ENCODE measurements at regions not wholly inside any gene's neighbourhood (a gene's known extent, or its start where the extent isn't known, plus 50 kb on each side); places are given as distances from the start of the nearest gene placed in this dataset.

DNA sequence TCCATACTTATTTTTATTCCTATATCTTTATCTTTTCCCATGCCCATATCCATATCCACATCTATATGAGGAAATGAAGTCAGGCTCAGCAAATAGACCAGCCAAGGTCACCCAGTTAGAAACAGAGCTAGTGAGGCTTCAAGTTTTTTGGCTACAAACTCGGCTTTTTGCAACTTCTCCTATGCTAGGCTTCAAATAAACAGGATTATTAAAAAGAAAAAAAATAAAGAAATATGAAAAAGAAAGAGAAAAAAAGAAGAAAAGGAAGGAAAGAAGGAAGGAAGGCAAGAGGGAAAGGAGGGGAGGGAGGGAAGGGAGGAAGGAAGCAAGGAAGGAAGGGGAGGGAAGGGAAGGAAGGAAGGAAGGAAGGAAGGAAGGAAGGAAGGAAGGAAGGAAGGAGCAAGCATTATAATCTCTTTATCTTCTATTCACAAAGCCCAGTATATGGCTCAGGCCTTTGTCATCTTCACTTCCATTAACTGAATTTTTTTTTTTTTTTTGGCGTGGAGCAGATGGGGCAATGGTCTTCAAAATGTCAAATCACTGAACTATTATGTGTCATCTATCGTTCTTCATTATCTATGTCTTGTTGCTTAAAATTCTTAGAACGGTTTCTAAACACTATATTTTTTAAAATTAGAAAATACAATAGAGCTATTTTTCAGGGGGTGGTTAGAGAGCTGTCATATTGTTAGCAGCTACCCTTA, 418.2 kb downstream of the VRK1 start:
- DNase-seq = no peak

DNA sequence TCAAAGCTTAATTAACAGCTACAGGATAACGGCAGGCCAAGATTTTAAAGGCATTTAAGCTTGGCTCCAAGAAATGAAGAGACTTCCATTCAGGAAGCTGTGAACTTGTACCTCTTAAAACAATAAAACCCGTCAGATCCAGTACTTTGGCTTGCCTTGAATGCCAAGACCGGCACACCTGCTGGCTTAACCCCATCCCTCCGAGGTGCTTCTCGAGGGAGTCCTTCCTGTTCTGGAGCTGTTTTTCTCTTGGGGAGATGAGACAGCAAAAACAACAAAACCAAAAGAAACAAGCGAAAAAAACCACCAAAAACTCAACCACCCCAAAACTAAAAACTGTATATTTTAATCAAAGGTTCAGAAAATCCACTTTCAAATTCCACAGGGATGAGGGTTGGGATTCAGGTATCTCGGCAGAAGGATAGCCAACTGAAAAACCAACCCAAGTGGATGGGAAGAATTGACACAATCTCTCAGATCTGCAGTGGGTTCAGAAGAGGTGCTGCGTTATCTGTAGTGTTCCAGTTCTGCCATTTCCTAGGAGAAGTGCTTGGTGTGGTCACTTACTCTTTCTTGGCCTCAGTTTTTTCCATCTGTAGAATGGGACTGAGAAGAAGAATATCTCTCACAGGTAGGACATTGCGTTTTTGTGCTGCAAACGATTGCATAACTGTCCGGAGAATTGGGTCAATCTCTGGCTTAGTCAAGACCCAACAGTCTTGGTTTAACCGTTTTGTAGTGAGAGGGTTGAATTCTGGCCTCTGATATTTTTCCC, 420.1 kb downstream of the VRK1 start:
- DNase-seq = no peak

DNA sequence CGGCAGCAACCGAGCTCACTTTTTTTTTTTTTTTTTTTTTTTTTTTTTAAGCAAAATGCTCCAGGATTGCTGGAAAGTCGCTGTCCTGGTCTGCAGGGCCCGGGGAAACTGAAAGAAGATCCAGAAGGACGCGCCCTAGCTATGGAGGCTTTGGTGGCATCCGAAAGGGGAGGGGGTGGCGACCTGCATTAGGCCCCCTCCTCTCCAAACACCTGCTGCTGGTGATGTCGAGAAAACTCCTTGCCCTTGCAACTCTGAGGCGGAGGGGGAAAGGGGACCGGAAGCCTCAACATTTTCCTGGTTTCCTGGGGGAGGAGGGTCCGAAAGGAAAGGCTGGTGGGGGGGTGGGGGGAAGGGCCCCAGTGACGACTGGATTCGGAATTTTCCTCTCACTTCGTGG, 421.1 kb downstream of the VRK1 start:
- DNase-seq = no peak

DNA sequence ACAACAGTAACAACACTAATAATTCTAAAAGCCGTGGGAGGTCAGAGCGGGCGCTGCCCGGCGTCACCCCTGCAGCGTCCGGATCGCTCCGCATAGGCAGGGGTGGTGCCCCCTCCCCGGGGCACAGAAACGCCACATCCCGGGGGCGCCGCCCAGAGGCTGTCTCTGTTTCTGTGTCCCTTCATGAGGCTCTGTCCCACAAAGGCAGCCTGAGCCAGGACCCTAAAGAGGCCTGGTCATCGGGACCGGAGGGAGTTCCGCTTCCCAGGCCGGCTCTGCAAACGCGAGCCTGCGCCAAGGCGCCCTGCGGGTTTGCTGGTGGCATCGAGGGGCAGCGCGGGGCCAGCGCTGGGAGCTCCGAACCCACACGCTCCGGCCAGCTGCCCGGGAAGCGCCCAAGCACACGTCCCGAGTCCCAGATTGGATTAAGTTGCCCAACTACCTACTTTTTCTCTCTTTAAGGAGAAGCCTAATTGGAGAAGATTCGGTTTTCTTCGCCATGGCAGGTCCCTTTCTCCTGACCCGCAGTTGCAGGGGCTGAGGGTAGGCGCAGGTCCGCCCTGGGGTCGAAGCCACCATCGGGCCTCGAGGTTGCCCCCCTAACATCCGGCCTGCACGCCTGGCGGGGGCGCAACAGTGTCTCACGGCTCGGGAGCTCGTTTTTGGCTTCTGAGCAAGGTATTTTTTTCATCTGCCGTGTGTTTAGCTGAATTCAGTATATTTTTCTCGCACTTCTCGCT, 421.7 kb downstream of the VRK1 start:
- DNase-seq = peak; percentile 4

DNA sequence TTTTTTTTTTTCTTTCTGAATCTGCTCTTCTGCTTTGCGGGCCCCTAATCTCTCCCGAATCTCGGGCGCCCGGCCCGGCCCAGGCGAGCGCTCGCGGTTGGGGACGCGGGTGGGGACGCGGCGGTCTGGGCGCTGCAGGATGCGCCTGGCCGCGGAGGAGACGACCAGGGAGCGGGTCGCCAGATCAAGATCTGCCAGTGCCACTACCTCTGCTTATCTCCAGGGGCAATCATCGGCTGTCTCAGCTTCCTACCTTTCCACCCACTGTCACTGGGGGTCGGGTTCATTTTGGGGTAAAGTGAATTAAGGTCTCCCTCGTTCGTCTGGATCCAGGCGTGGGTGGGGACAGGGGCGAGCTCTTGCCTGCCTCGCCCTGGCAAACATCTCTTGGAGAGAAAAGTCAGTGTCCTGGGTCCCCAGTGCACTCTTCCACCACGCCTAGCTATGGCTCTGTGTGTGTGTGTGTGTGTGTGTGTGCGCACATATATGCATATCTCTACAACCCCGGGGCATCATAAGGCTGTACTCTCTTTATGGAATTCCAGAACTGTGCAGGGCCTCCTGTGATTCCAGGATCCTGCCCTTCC, 422.3 kb downstream of the VRK1 start:
- no peak for DNase-seq

DNA sequence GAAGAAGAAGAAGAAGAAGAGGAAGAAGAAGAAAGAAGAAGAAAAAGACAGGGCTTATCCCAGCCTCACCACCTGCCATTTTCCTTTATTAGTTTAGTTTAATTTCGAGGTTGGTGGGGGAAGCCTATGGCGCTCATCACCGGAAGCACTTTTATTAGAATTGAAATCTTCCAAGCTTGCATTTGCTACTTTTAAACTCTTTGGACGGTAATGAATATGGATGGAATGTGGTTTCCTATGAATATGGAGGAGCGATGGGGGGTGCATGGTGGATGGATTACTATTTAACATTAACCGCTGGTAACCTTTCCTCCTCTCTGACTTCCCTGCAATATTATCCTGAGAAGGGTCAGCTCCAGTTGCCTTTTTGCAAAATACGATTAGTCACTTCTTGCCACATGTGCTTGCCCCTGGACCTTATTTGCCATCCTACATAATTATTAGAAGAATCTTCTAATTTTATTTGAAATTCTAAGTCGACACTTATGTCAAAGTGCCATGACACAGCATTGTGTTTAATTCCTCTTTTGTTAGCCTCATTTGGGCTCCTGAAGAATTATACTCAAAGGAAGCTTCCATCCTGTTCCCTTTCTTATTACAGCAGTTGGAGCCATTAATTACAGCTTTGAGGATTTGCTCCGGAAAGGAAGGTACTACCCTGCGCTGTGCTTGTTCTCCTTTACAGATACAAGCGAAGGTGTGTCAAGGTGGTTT, 424.5 kb downstream of the VRK1 start:
- no peak for DNase-seq

DNA sequence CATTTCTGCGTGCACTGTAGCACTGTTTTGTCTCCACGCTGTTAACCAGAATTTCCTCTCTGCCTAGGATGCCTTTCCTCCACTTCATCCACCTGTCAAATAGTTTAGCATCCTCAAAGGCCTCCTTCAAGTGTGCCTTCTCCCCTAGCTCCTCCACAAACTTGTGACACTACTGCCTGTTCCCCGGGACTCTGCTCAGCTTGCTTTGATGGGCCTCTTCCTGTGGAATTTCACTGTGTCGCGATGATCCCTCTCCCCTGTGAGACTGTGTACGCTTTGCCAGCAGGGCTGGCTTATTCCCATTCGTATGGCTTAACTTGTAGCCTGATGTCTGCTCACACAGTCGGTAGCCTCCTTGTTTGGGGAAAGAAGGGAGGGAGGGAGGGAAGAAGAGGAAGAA, 426.8 kb downstream of the VRK1 start:
- DNase-seq = no peak

DNA sequence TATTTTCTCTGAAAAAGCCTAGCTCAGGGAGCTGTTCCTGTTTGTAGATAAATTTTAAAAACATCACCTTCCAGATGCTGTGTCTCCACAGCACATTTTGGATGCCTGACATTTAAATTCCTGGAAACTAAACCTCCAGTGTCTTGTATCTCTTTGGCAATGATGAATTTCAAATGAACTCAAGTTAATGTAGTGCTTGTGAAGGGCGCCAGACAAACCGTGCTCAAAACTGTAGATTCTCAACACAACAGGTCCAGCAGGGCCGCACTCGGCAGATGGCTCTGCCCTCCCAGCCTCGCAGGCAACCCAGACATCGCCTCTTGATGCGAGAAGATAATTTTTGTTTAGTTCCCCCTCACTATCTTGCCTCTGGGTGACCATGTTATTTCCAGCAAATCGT, 432.9 kb downstream of the VRK1 start:
- no peak for DNase-seq

DNA sequence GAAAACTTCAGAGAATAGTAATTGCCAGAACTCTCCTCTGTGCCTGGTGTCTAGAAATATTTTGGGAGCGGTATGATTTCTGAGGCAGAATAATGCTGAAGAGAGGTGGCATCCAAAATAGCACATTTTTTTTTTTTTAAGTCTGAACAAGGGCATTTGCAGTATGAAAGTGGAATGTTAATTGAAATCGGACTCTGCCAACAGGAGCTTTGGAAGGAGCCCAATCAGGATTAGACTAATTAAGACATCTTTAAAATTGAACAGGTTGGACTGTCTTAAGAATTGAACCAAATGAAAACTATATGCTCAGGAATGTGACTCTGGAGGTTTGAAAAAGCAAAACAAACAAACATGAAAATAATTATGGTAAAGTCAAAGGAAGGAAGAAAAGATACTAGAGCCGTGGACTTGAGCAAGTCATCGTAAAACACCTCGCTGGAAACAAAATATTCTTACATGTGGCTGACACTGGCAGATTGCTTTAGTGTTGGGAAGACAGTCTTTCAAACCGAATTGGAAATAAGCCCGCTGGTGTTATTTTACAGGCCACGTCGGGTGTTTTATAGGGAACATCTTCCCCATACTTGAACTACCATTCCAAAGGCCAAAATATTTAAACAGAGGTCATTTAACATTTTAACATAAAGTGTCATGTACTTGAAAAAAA, 436.3 kb downstream of the VRK1 start:
- DNase-seq = no peak

DNA sequence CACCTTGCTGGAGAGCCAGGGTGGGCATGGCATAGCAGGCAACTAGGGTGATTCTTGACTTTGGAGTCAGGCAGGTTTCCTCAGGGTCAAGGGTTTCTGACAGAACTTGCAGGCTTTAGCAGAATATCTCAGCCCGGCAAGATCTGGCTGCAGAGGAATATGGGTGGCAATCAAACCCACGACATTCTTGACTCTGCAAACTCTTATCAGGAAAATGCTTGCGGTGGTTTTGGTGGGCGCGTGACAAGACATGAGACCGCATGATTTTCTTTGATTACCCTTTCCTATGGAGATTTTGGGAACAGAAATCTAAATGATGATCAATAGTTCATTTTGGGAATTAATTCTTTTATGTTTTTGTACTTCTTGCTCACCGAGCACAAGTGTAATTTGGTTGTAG, 449.5 kb downstream of the VRK1 start:
- no peak for DNase-seq

DNA sequence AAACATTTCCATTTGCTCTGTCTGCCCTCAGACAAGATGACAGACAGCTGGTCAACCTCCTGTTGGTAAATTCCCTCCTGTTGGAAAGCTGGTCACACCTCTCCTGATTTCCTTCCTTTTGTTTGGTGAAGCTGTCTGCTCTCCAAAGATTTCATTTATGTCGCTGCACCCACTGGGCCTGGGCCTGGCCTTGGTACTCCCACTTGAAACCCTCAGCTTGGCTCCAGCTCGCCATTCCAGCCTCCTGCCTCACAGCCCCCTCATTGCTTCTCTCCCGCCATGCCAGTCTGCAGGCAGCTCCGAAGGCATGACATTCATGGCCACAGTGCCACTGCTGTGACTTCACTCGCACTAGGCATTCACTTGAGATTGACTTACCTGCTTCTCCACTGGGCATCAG, 451.8 kb downstream of the VRK1 start:
- no peak for DNase-seq

DNA sequence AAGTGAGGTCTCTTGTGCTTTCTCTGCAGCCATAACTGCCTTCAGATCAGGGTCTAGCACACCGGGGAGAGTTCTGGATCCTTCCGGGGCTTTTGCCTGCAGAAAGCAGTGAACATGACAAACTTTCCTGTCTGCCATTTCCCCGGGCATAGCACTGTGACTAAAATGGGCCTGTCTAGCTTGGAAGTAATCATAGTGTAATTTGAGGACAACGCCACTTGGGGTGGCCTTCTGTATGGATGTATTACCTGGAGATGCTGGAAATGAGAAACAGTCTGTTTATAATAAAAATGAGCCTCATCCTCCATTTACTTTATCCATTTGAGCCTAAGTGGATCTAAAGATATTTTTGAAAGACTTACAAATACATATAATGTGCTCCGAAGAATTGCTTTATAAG, 453.7 kb downstream of the VRK1 start:
- no peak for DNase-seq

DNA sequence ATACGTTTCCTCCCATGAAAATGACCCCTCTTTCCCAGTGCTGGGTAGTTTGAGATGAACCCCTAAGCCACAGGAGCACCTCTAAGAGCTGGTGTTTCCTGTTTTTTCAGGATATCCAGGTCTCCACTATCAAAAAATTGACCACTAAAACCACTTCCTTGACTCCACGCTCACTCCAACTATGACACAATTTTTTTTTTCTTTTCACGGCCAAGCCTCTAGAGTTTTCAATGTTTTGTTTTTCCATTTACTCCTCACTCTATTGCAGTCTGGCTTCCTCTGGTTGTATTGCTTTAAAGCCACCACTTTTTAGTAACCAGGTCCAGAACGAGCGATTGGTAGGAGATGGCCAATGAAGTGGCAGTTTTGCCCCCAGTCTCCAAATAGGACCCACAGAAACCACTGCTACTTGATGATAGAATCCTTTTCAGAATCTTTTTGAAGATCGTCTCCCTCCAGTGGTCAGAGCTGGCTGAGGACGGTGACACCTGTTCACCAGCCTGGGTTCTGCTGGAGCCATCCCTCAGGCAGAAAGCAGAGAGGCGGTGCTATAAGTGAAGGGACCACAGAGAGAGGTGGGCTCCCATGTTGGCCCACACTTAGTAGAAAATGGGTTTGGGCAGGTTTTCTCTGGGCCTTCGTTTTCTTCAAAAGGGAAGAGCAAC, 454.4 kb downstream of the VRK1 start:
- peak; percentile 20 for DNase-seq

DNA sequence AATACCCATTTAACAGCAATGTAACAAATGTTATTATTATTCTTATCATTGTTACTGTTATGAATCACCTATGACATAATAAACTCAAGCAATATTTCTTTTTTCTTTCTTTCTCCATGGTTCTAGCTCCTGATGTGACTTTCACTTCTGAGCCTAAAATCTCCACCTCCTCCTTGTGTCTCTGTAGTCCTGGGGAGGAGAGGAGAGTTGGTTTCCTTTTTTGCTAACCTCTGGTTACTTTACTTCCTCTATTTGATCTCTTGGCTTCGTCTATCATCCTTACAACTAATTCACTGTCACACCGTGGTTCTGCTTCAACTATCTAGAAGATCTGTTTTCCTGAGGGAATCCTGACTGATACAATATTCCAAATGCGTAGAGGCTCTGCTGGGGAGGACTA, 456.6 kb downstream of the VRK1 start:
- peak; percentile 27 for DNase-seq

DNA sequence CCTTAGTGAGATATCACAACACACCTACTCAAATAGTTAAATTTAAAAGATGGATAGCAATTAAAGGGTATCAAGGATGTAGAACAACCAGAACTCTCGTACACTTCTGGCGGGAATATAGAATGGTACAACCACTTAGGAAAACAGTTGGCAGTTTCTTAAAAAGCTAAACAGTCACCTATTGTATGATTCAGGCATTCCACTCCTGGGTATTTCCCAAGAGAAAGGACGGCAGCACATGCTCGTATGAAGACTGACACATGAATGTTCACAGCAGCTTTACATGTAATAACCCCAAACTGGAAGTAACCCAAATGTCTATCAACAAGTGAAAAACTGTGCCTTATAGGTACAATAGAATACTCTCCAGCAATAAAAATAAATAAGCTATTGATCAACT, 465.2 kb downstream of the VRK1 start:
- DNase-seq = no peak

DNA sequence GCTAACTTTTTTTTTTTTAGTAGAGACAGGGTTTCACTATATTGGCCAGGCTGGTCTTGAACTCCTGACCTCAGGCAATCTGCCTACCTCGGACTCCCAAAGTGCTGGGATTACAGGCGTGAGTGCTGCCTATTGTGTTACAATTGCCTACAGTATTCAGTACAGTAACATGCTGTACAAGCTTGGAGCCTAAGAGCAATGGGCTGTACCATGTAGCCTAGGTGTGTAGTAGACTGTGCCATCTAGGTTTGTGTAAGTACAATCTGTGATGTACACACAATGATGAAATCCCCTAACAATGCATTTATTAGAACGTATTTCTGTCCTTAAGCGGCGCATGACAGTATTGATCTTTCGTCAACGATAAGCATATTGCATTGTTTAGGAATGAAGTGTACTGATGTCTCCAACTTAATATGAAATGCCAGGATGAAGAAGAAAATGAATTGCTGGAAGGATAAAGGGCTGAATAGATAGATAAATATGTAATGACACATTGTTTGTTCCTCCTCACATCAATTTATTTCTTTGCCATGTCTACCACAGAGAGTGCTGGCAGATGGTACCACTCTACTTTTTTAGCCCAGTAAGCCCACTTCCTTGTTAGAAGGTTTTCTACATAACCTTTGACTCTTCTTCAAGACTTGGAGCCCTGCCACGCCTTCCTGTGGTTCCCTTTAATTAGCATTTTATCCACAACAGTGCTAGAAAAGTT, 467.5 kb downstream of the VRK1 start:
- DNase-seq = no peak

DNA sequence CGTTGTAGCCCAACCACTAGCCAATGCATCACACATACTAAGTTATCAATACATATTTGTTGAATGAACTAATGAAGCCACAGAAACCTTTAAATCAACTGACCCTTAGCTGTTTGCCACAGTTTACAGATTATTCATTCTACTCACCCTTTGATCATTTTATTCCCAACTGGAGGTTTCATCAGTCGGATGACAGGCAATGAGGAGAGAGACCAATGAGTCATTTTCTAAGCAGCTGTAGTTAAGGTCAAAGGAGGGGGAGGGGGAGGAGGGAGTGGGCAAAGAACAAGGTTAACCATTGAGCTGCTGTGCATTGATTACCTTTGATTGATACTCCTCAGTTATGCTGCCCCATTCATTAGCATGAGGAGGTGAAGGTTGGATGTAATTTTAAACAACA, 469.5 kb downstream of the VRK1 start:
- no peak for DNase-seq

DNA sequence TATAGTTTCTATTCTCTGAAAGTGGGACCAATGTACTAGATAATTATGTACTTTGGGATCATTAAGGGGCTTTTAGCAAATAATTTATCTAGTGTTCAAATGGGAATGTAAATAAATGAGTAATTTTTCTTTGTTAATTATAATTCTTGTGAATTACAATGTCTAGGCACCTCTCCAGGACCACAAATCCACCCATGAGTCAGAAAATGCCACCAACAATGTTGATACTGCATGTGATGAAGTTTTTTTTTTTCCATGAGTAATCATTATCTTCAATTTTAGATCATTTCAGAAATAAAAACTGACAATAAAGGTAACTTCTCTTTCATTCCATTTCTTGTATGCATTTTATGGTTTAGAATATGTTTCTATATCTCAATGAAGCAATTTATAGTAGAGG, 470.3 kb downstream of the VRK1 start:
- no peak for DNase-seq

DNA sequence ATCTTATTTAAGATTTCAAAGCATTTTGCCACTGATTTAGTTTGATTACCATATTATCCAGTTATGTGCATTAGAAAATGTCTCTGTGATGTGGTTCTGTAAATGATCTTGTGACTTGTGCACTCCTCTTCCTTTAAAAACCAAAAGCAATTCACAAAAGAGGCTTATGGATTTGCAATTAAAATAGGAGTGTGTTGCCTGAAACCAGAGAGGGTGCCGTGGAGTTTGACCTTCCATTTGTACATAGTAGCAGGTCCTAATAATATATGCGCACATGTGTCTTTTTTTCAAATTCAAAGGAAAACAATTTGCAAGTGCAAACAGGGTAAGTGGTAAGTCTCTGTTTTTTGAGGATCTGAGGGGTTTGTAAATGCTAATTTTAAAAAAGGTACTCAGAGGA, 470.9 kb downstream of the VRK1 start:
- DNase-seq = no peak

DNA sequence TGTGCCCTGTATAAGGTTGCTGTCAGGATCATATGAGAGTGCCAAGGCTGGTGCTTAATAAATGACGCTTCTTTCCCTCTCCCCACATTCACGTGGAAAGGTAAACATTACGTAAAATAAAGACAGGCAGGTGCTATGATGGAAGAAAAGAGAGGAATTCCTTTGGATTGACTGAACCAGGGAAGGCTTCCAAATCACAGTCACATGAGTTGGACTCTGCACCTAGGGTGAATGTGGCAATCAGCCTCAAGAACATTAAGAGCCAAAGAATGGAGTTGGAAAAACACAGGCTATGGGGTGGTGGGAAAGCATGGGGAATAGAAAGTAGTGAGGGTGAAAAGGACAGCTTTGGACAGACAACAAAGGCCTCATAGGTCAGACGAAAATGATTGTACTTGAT, 473.1 kb downstream of the VRK1 start:
- no peak for DNase-seq

DNA sequence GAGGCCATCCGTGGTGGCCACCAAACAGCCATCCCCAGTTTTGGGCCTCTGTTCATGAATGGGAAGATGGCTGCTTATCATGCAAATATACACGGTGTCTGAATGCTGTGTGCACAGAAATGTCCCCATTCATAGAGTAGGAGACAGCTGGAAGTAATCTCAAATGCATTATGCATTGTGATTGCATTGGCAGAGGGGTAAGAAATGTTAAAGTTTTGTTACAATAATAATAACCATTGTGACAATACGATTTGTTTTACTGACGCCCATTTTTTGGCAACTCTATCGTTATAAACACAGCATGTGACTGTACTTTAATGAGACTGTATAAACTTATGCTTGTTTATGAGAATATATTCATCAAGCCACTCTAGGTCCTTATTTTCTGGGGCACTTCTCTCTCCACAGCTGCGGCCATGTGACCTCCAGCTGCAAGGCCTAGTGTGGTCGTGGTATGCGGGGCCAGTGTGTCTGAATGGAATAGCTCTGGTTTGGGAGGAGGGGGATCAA, 474.3 kb downstream of the VRK1 start:
- DNase-seq = no peak
